Islet precursor cell (in vitro differentiated cells): ENCODE measurements at regions not wholly inside any gene's neighbourhood (a gene's known extent, or its start where the extent isn't known, plus 50 kb on each side); places are given as distances from the start of the nearest gene placed in this dataset.

ENCODE experiments used
- DNase-seq: peaks from one replicate; pipeline ENCODE4 v3.0.0-alpha.2; 2018

GRCh38 chr17:34414339-34414738 lies 51.3 kb upstream of the CCL1 start:
- DNase-seq: no peak

GRCh38 chr17:34413443-34414119 lies 50.5 kb upstream of the CCL1 start:
- no peak for DNase-seq

GRCh38 chr17:34412965-34413441 lies 50.0 kb upstream of the CCL1 start:
- no peak for DNase-seq
